ENCODE measurements at regions not wholly inside any gene's neighbourhood (a gene's known extent, or its start where the extent isn't known, plus 50 kb on each side); places are given as distances from the start of the nearest gene placed in this dataset.

- TF ChIP-seq CTCF (conservative IDR thresholded peaks at IDR 0.05; ENCODE audit: low read depth in 2 of 2) (no peak), POLR2AphosphoS5 (IDR thresholded peaks at IDR 0.05; ENCODE audit: low read depth) (no peak), EZH2 (IDR thresholded peaks at IDR 0.05; ENCODE audit: low read depth, unreplicated experiment) (no peak), REST (IDR thresholded peaks at IDR 0.05; ENCODE audit: unreplicated experiment) (no peak), ZNF114 (CRISPR knock-in tag; IDR thresholded peaks at IDR 0.05) (no peak), CREB1 (CRISPR knock-in tag; IDR thresholded peaks at IDR 0.05; ENCODE audit: low read depth) (no peak), STAT1 (IDR thresholded peaks at IDR 0.05; ENCODE audit: unreplicated experiment) (no peak), NANOG (IDR thresholded peaks at IDR 0.05; ENCODE audit: borderline replicate concordance) (no peak), EZH2phosphoT487 (IDR thresholded peaks at IDR 0.05; ENCODE audit: unreplicated experiment) (no peak), ZNF462 (CRISPR knock-in tag; IDR thresholded peaks at IDR 0.05) (no peak), ETS1 (IDR thresholded peaks at IDR 0.05) (no peak)
These were observed 61.7 kb upstream of the LYZL1 start for GRCh38 chr10:29227201-29227600.

All from GM23338 (cell line).